ENCODE measurements at regions not wholly inside any gene's neighbourhood (a gene's known extent, or its start where the extent isn't known, plus 50 kb on each side); places are given as distances from the start of the nearest gene placed in this dataset.

DNA sequence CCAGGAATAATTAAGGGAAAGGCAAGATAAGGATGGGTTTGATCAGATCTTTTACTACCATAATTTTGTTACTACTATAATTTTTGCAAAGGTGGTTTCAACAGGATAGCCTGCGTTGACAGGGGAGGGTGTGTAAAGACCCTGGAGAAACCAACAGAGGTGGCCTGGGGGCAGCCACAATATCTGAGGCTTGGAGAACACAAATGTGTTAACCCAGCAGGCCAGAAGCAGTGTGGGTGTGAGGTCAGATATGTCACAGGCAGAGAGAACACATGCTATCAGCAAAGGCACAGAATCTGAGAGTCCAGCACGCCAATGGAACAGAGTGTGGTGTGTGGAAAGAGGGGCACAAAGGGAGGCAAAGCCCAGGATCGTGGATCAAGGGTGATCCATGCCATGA, 399.4 kb upstream of the TRIB2 start:
- DNase-seq (ENCODE audit: low read depth), result no peak

DNA sequence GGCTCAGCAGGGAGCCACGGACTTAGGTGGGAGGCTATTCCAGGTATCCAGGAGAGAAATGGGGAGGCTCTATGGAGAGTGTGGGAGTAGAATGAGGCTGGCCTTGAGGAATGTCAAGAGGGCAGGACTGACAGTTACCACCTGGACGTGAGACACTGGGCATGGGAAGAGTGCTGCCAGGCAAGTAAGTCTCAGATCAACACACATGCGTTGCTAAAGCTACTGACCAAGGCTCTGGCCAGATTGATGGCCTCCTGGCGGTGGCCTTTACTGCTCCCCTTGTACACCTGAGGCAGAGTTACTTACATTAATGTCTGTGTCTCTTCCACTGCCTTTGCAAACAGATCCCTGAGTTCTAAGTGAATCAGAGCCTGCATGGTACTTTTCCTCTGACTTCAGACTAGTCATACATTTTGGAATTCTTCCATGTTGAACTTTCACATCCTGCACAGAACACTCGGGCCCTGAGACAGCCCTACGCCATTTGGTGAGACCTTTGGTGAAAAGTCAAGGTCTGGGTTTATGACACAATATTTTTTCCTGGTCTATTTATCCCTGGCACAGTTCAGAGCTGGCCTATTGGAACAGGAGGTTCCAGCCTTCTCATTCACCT, 398.8 kb upstream of the TRIB2 start:
- no peak for DNase-seq (ENCODE audit: low read depth)

DNA sequence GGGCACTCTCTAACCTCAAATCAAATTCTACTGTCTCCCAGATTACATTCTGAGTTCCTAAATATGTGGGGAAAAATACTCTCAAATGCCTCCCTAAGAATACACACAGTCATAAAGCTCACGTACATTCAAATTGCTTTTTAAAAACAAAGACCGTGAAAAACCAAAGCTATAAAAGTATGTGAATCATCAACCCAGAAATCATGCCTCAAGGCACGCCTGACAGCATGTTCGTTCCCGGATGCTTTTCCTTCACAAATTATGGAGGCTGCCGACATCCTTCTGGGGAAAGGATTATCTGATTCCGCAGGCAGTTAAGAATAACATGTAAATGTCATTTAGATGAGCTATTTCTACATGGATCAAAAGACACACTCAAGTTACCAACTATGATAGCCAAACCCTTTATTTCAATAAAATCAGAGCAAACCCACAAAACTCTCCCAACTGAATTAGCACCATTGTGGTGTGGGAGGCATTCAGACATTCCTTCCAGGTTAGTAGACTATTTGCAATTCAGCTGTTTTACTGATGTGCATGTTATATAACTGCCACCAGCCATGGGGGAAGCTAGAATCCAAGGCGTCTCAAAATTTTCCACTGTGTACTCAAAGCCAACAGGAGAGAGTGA, 398.2 kb upstream of the TRIB2 start:
- DNase-seq (ENCODE audit: low read depth), result no peak

DNA sequence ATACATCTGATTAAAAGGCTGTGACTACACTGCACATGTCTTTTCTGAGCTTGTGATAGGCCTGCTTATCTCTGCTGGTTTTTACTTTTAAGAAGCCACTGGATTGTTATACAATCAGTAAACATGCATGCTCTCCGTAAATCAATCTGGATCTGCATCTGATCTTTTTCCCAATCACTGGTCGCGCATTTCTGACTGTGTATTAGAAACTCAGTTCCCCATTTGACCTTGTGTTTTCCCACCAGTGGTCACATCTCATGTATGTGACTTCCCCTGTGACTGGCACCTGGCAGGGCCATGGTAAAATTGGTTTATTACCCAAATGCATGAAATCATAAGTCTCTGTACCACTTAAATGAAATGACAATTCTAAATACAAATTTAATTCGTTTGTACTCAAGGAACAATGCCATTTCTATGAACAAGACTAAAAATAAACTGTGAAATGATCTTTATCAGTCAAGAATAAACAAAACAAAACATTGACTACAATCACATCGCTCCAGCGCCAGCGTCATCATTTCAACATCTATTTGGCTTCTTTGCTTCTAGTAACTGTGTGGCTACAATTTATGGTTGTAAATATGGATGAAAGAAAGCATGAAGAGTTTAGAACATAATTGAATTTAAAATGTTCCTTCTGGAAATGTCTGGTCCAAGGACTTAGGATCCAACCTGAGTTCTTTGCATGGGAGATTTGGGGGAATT, 396.6 kb upstream of the TRIB2 start:
- no peak for DNase-seq (ENCODE audit: low read depth)

DNA sequence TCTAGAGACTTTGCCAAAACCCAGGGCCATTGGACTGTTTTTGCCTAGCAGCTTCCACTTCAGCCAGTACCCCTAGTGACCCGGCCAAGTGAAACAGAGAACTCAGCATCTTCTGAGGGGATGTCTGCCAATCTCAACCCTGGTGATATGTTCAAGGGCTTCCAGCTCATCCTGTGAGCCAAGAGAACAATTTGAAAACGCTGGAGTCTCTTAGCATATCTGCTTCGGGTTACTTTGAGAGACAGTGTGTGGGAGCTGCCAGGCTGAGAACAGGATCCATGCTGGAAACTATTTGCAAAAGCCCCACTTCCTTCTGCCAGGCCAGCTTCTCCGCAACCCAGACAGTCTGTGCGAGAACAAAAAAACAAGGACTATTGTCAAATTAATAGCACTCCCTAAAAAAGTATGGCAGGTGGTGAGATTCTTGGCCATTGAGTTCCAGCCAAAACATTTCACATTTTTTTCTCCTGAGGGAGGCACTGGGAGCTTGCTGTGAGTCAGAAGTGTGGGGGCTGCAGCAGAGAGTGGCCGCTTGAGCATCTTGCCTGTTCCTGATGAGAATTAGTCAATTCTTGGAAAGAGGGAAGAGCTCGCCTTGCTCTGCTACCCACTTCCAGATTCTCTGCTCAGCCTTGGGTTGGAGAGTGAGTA, 395.6 kb upstream of the TRIB2 start:
- no peak for DNase-seq (ENCODE audit: low read depth)

DNA sequence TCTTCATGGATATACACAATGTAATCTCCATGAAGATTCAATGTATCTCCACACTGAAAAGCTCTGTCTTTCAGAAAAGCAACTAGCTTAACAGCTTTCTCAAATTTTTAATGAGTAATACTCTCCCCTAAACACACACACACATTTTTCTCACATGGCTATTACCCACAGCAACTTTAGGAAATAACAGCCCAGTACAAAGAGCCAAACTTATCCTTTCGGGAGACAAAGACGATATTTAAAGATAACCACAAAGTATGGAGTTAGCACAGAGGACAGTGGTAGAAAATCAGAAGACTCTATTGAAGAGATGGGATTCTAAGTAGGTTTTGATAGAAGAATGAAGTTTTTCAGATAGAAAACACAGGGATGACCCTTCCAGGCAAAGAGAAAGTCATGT, 394.9 kb upstream of the TRIB2 start:
- DNase-seq (ENCODE audit: low read depth), result no peak

DNA sequence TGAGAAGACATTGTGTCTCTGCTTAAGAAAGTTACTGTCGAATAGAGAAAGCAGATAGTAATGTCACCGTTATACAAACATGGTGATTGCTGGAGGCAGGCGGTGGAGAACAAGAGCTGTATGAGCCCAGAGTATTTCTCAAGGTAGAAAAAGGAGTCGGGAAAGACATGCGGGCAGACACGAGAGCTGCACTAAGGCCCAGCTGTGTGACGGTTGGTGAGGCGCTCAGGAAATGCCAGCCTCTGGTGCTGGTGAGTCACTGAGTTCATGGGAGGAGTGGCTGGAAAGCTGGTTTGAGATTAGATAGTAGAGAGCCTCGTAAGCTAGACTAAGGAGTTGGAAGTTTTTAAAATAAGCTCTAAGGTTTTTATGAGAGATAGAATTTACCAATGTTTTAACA, 390.9 kb upstream of the TRIB2 start:
- DNase-seq (ENCODE audit: low read depth), result no peak

DNA sequence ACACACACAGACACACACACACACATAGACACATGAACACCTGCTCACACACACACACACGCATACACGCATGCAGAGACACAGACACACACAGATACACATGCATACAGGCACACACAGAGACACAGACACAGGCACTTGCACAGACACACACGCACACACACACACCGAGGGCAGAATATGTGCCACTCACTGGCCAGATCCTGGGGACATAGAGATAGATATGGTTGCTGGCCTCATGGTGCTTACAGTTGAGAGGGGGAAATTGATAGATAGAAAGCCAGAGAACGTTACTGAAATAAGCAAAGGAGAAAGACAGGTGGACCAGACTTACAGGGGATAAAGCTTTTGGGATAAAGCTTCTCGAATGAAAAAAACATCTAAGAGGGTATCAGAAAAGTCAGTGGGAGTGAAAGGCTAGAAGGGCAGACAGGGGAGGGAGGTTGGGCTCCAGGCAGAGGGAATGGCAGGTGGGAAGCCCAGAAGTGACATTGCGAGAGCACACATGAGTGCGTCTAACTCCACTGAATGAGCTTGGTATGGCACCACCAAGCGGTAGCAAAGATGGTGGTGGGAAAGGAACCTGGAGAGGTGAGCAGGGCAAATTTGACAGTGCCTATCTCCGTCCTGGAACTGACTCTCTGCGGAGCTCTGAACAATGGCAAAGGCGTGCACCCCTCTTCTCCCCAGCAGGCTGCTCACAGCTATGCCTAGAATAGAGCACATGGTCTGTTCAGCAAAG, 390.1 kb upstream of the TRIB2 start:
- DNase-seq (ENCODE audit: low read depth), result no peak

DNA sequence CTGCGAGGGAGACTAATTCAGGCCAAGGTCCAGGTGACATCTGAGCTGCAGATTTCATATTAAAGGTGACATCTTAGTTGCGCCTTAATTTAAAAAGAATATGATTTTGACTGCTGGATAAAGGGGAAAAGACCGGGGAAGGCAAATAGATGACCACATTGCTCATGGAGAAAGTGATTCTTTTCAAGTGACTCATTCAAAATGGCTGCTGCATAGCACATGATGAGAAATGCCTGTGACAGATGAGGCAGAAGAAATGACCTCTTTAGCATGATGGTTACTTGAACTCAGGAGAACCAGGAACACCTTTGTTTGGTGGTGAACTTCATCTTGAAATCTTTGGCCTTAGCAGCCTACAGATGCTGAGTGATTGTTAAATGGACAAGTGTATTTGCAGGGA, 385.8 kb upstream of the TRIB2 start:
- DNase-seq (ENCODE audit: low read depth), result no peak

DNA sequence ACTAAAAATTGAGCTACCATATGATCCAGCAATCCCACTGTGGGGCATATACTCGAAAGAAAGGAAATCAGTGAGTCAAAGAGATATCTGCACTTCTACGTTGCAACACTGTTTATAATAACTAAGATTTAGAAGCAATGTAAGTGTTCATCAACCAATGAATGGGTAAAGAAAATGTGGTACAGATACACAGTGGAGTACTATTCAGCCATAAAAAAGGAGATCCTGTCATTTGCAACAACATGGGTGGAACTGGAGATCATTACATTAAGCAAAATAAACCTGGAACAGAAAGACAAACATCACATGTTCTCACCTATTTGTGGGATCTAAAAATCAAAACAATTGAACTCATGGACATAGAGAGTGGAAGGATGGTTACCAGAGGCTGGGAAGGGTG, 385.0 kb upstream of the TRIB2 start:
- no peak for DNase-seq (ENCODE audit: low read depth)

DNA sequence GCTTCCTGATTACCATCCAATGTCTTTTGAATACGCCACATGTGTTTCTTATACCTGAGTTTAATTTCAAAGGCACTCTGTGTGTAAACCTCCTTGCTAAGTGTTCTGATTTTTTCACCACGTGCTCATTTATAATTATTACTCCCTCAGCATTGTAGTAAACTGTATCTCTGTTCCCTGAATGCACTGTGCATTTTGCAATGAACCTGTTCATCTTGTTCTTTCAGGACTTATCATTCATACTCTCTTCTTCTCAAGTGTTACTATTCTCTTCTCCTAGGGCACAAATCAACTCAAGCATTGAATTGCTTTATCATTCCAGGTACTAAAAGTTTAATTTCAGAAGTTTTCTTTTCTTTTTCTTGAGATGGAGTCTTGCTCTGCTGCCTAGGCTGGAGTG, 383.4 kb upstream of the TRIB2 start:
- DNase-seq (ENCODE audit: low read depth), result no peak

DNA sequence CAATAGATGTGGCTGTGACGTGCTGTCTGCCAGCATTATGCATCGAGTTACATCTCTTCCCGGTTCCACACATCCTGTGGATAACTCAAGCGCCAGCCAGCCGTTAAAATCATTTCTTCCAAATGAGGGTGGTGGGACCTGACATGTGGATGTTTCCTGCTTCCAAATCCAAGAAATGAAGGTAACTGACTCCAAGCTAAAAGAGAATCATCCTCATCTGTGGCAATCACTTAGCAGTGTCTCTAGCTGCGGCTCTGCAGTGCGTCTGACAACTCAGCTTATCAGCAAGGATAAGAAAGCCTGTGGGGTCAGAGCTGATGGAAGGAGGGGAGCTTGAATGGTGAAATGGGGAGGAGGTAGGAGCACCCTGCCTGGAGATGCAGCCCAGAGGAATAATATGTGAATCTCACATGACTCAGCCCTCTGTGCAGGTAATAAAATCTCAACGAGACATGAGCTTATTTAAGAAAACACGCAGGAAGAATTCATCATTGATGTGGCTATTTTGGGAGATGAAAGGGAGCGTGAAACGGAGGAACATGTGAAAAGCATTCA, 382.2 kb upstream of the TRIB2 start:
- no peak for DNase-seq (ENCODE audit: low read depth)

DNA sequence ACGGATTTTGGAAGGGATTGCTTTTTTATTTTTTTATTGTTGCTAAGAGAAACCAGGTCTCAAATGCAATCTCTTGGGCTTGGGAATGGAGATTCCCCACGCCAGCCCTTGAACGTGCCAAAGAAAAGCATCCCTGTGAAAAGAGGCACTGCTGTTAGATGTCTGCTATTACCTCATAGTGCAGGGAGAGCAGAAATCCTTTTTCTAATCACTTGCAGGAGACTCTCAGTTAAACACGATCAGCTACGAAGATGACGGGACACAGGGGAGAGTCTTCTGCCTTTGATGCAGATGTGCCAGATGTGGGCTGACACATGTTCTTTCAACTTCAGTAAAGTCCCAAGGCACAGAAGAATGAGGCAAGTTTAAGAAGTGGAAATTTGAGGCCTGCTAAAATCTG, 381.6 kb upstream of the TRIB2 start:
- no peak for DNase-seq (ENCODE audit: low read depth)

DNA sequence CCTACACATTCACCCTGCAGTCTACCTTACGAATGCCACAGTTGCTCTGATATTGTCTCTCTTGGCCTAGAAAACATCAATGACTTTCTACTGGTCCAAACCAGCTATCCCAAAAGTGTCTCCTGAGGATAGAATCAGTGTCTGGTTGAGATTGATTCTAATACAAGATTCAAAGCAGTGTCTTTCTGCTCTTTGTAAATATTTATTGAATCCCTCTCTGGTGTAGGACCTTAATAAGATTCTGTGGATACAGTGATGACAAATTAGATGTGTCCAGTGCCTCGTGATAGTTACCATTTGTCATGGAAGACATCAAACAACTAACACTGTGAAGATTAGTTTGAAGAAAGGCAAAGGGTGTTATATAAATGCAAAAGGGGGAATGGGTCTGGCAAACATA, 380.7 kb upstream of the TRIB2 start:
- no peak for DNase-seq (ENCODE audit: low read depth)

DNA sequence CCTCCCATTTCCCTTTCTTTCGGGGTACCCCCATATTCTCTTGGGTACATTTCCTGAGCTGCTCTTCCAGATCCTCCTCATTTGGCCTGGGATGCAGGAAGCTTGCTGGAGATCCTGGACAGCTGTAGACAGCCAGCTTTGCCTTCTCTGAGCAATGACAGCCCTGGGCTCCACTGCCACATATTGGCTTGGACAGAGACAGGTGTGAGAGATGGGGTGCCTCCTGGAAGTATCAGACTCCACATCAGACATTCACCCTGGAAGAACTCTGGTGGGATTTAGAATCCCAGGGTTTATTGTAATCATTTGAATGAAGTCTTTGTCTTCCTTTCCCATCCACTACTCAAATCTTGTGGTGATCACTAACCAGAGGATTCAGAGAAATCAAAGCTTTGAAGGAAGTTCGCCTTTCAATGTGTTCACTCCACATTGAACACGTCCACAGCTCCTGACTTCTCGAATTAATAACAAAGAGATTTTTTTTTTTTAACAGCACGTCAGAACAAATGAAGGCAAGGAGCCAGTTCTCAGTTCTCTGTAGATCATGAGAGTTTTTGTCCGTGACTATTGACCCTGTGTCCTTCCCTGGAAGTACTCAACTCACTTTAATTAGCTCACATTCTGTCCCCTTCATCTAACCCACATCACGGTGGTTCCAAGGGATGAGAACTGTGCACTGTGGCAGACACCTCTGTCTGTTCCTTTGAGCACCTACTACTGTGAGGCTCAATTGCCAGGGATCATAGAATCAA, 377.6 kb upstream of the TRIB2 start:
- DNase-seq (ENCODE audit: low read depth), result no peak

DNA sequence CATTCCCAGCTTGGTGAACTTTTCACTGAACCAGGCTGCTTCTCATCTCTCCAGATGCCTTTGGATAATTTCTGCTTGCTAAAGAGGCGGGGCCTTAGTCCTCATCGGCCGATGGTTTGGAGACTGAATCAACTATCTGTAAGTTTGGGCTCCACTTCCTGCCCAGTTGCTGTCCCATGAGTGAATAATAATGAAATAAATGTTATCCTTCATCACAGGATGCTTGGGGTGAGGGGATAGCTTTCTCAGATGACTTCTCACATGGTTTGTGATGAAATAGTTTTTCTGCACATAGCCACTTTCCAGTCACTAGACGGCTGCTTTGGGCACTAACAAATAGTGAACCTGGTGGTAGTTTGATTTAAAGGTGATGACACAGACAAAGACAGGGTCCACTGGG, 376.6 kb upstream of the TRIB2 start:
- no peak for DNase-seq (ENCODE audit: low read depth)

DNA sequence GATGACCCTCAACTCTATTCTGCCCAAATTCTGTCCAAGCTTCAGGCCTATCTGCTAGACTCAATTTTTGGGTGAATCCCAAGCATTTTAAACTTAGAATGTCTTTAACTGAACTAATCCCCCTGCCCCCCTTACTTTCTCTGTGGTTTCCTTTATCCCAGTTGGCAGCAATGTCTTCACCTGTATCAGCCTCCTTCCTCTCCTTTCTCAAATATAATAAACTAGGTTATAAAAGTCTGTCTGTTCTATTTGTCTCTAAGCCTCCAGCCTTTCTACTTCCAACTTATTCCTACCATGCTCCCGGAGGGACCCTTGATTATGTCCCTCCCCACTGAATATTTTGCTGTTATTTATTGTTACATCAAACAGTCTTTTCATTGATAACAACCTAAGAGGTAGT, 375.5 kb upstream of the TRIB2 start:
- DNase-seq (ENCODE audit: low read depth), result no peak

DNA sequence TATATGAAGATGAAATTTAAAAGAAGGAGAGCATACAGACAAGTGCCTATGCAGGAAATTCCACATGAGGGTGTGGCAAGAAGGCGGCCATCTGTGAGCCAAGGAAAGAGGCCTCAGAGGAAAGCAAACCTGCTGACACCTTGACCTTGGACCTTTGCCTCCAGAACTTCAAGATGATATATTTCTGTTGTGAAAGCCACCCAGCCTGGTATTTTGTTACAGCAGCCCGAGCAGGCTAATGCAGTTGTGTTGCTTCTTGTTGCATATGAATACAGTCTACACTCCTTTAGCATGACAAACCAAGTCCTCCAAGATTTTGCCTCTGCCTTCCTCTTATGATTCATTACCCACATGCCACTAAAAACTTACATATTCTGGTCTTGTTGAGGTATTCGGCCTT, 374.8 kb upstream of the TRIB2 start:
- DNase-seq (ENCODE audit: low read depth), result no peak

DNA sequence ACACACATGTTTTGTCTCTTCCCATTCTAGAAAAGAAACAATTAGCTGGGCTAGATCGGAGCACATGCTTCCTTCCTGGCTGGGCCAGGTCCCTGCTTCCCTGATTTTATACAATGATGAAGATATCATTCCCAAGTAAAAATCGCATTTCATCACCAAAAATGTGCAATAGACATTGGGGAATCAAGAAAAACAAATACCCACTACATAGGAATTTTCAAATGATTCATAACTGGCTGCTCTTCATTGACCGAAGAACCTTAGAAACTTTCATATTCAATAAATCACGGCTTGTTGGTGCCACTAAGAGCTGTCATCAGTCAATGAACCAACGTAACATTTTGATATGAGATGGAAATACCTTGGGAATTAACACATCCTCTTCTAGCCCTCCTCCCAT, 373.6 kb upstream of the TRIB2 start:
- DNase-seq (ENCODE audit: low read depth), result no peak

DNA sequence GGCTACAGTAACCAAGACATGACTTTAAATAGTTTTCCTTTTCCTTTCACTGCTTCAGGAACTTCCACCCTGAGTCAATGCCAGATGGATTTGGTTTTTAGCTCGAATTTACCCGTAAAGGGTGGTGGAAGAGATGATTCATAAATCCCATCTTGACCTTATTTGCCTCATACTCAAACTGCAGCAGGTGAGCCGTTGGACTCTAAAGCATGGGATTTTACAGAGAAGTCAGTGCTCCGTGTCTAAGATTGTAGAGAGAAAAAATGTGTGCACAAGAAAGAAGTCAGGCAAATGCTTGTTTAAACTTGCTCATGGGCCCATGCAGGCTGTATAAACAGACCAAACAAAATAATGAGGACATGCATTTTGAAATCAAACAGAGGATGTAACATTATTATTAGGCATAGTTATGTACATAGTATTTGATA, 369.7 kb upstream of the TRIB2 start:
- DNase-seq (ENCODE audit: low read depth), result no peak

DNA sequence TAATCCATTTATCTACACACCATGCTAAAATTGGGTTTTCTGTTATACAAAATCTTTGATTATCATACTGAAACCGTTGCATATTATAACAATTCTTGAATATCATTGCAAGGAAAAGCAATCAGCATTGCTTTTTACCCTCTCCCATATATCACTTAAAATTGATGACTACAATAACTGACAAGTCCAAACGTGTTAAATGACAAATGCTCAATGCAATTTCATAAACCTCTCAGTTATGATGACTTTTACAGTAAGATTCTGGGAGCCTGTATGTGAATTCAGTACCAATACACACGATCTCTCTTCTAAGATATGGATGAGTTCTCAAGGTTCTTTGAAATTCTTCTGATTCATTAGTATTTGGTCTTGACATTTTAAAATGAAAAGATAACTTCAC, 368.5 kb upstream of the TRIB2 start:
- DNase-seq (ENCODE audit: low read depth), result no peak

DNA sequence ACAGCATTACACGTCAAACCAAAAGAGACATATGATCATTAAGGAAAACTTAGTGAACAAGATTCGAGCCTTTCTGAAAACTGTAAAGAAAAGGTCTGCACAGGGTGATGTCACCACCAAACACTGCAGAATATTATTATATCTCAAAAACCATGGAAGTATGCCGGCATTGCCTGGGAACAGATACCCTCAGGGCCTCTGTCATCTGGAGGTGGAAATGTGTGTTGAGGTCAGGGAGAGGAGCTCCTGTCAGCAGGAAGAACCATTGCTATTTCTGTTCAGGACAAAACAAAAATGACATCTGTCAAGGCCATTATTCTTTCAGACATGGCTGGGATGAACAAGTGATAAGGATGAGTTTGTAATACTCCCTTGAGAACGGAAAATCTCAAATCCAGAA, 365.9 kb upstream of the TRIB2 start:
- no peak for DNase-seq (ENCODE audit: low read depth)
